NK-92 treated with Interleukin-12 subunit alpha and Interleukin-12 subunit beta, amount 100 ng/mL, for 24 hours (cell line): ENCODE measurements at regions not wholly inside any gene's neighbourhood (a gene's known extent, or its start where the extent isn't known, plus 50 kb on each side); places are given as distances from the start of the nearest gene placed in this dataset.

Experiments used
- DNase-seq: peaks from one replicate; lab custom pipeline; 2025; lab: John Stamatoyannopoulos, UW

GRCh38 chr11:36890121-36890679 is 292.2 kb upstream of the RAG2 start:
- DNase-seq: no peak

GRCh38 chr11:36885154-36885553 is 287.1 kb upstream of the RAG2 start:
- no peak for DNase-seq

GRCh38 chr11:36878737-36879136 is 280.7 kb upstream of the RAG2 start:
- DNase-seq: no peak

DNA sequence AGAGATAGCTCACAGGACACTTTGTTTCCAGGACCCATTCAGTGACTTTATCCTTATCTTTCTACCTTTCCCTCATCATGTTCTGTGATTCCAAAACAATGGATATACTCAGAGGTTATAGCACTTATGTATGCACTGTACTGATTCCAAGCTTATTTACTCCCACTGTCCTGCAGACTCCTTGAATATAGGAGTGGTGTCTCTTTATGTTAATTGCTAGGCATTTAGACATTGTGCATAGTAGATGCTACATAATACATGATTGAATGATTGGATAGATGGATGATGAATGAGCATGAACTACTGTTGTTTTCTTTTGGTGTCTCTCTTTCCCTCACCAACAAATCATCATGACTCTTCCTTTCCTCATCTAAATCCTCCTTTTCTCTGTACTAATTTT is 279.1 kb upstream of the RAG2 start:
- DNase-seq: no peak

DNA sequence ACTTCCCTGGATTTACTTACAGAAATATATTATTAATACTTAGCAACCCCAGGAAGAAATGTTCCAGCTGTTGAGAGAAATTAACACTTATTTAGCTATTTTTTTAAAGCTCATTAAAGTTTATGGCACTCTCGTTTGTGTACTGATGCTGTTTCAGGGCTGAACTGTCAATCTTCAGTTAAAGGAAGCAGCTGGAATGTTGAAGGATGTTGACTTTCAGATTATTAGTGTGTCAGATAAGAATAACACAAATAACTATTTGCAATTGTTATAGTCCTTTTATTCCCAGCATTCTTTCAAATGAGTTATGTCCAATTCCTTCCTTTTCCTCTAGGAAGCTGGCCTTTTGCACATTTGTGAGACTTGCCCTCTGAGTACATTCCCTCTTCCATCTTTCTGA is 278.2 kb upstream of the RAG2 start:
- no peak for DNase-seq

DNA sequence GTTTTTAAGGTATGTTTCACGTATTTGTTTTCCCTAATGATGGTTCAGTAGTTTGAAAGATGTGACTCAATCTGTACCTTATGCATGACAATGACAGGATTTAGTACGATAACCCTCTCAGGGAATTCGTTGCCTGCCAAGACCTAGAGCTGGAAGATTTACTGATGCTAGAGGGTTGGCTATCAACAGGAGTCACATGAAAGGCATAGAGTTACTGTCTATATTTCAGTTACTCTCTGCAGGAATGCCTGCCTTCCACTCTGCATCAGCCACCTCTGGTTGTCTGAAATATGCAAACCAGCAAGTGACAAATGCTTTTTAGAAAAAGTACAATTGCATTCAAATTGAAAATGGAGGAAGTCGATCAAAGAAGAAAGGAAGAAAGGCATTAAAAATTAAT is 276.3 kb upstream of the RAG2 start:
- DNase-seq: no peak

DNA sequence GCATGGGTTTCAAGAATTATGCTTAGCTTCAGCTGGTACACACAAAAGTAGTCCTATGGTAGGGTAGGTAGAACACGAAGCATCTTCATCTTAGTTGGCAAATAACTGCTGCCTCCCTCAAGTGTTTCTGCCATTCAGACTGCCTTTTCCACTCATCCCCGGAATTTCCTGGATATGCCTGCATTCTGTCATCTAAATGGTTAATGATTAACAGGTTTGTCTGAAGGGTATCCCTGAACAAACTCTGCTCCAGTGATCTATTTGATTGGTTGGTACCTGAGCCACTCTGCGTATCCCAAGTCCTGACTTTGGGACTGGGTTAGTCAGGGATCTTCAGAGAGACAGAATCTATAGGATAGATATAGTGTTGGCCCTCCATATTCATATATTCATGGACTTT is 272.3 kb upstream of the RAG2 start:
- DNase-seq: no peak

- no peak for DNase-seq
Measured at GRCh38 chr11:36868380-36868779, 270.3 kb upstream of the RAG2 start.

DNA sequence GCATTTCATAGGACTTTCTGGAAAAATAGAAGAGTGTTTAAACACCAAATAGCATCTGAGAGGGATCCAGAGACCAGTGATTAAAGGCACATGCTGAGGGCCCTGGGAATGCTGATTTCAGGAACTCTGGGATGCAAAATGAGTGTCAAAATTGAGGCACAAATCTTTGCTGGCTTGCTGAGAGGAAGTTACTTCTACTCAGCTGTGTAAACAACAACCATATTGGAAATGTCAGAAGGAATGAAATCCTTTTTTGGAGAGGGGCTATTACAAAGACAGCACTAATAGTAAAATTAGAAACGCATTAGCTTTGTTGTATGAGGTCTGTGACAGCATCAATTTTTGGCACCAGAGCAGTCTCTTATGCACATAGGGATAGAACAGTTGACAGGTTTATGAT is 267.8 kb upstream of the RAG2 start:
- DNase-seq: no peak

GRCh38 chr11:36854875-36855274 is 256.8 kb upstream of the RAG2 start:
- no peak for DNase-seq

DNA sequence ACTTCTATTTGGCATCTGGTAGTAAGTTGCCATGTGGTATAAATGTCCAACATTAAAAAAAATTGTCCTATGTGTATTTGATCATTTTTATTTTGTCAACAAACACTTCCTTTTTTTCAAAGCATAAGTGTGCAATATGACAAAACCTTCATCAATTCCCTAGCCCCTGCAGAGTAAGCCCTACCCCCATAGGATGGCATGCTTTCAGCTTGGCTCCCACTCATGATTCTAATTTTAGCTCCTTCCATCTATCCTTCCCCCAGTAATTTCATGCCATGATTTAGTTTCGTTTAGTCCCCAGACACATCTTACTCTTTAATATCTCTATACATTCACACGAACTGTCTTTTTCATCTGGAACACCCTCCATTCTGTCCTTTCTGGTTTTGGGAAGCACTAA is 250.6 kb upstream of the RAG2 start:
- no peak for DNase-seq

- no peak for DNase-seq
Measured at GRCh38 chr11:36840378-36840777, 242.3 kb upstream of the RAG2 start.

- no peak for DNase-seq
Measured at GRCh38 chr11:36837831-36838437, 239.9 kb upstream of the RAG2 start.

DNA sequence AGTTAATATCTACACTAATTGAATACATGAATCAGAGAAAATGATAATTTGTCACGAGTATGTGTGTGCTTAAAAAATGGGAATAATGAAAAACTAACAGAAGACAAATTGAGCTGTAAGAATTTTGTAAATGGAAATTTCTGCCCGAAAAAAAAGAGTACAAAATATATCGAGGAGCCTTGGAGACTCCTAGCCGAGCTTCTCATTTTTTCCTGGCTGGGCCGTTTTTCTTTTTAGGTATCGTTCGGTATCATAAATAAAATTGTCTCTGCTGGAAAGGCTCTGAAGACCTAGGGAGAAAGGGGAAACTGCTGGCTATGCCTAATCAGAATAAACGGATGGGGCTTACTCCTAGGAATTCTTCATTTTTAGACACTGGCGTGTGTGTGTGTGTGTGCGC is 227.2 kb upstream of the RAG2 start:
- no peak for DNase-seq

GRCh38 chr11:36824349-36824748 is 226.3 kb upstream of the RAG2 start:
- DNase-seq: no peak

GRCh38 chr11:36822829-36823228 is 224.8 kb upstream of the RAG2 start:
- no peak for DNase-seq

DNA sequence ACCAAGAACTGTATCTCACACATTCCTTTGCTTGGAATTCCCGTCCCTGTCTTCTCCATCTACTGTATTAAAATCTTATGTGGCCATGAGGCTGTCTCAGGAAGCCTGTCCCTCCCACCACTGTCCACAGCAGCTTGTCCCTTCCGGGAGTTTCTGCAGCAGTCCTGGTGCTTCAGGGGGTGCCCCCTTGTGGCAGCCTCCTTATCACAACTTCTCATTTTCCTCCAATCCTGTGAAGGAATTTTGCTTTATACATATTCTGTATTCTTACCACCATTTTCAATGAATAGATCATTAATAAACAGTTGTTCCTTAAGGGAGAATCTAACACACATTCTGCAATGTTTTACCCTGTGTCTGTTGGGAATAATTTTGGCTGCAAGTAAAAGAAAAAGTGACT is 220.4 kb upstream of the RAG2 start:
- DNase-seq: no peak

DNA sequence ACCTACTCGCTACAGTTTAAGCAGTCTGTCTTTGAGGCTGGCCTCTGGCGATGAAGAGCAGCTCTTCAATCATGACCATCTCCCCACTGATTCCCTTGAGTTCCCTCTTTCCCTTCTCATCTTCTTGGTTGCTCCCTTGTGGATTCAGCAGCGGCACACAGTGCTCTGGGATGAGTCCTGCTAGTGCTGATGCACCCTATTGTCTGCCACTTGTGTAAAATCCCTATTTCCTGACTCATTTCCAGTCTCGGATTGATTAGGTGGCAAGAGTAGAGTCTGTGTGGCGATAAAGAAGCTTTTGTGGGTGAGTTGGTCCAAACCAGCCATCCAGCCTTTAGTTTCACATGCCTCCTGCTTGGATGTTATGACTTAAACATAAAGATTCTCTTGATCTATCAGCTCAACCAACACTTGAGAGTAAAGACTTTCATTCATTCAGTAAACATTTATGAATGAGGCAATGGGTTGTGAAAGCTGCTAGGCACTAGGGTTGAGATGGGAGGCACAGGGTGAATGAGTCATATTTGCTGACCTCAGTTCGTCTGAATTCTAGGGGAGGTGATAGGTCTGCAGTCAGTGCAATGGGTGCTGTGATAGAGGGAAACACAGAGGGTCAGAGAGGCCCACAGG is 219.4 kb upstream of the RAG2 start:
- DNase-seq: peak; percentile 2

DNA sequence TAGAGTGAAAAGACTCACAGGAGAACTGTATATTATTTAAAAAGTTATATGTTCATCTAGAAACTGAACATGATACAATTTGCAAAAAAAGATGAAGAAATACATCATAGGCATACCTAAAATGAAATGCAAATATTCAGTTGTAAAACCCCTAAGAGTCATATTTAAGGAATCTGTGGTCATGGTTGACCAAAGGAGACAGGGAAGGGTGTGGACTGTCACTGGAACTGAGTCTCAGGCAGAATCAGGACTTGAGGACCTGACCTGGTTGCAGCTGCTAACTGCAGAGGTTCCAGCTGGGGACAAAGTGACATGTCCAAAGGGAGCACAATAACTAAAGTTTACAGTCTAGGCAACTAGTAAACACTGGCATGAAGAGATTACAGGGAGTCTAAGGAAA is 211.3 kb upstream of the RAG2 start:
- no peak for DNase-seq

DNA sequence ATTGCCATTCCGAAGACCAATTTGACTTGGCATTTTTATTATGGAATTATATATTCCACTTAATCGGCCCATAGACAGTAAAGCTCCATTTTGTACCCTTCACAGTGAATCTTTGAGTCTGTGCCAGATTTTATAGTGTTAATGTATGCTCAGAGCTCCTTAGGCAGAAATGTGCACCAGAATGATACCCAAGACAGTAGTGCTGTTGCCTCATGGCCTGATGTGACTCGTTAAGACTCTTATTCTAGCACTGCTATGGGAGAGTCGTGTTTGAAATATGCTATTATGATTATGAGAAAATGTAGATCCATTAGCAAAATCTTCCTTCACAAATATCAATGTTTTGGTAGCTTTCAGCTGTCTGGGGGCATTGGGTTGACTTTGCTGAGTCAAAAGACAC is 209.8 kb upstream of the RAG2 start:
- DNase-seq: no peak

- no peak for DNase-seq
Measured at GRCh38 chr11:36803084-36803483, 205.0 kb upstream of the RAG2 start.

GRCh38 chr11:36792996-36793914 is 195.2 kb upstream of the RAG2 start:
- no peak for DNase-seq

DNA sequence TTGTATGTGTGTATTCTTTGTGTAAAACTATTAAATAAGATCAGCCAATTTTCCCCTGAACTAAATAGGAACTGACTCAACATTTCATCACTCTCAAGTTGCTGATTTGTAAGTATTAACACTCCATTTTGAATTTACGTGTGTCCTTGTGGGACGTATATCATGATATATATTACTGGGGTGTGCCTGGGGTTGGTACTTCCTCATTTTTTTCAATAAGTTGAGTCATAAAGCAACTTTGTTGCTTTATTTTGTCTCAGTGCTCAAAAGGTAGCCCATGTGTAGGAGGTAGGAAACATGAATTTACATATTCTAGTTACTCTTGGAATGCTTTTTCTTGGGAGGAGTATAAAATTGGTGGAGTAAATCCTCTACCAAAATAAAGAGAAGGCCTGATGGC is 193.9 kb upstream of the RAG2 start:
- DNase-seq: no peak
